ENCODE measurements at regions not wholly inside any gene's neighbourhood (a gene's known extent, or its start where the extent isn't known, plus 50 kb on each side); places are given as distances from the start of the nearest gene placed in this dataset.

GRCh38 chrX:149198980-149199732 is 305.9 kb downstream of the IDS start:
- peaks cover 3% of the 10 kb centered on the region; the same call in 1 of the 2 replicates for H3K79me2 ChIP-seq (ENCODE audit: control insufficient read depth, insufficient read depth, low read length)
- RAD21 ChIA-PET (ENCODE audit: unreplicated experiment) = interaction anchor here (0.6 to 3.3 kb wide), 15 partner anchors 8 to 315 kb away, joined by 3 to 55 read pairs (median 7); no protein-coding TSS in a partner anchor
- H3K9me3 ChIP-seq (replicated peaks; ENCODE audit: control insufficient read depth, insufficient read depth, low read length) = no peaks in the 10 kb centered on the region; the same call in 2 of the 3 replicates
- H3K27me3 ChIP-seq (replicated peaks in 1 of 2; ENCODE audit: control insufficient read depth in 2 of 2, insufficient read depth in 2 of 2, low read length in 1 of 2) = no peaks in the 10 kb centered on the region
- peak; percentile 82 for DNase-seq (ENCODE audit: low read depth, low spot score)
- no peak overlapping the region; the same call in 1 of the 2 replicates for H3K9ac ChIP-seq (ENCODE audit: control insufficient read depth, insufficient read depth, low read length)
- peak; percentile 85 for ATAC-seq
- no peaks in the 10 kb centered on the region for H3K36me3 ChIP-seq (ENCODE audit: control insufficient read depth in 2 of 2, insufficient read depth in 2 of 2, low read length in 1 of 2)
- POLR2A ChIA-PET = interaction anchor here (1.0 to 2.3 kb wide), 4 partner anchors 45 to 86 kb away, joined by 3 to 9 read pairs (median 6); no protein-coding TSS in a partner anchor
- H3K4me1 ChIP-seq (ENCODE audit: control insufficient read depth, insufficient read depth, low read length) = peaks cover 5% of the 10 kb centered on the region; the same call in 1 of the 2 replicates
- no peak overlapping the region for H3K4me3 ChIP-seq
- WGBS (ENCODE audit: insufficient coverage, insufficient replicate concordance, low lambda C conversion rate, missing lambda C conversion rate) = 39% methylated on average over 11 of the region's 11 CpGs
- peak overlapping the region; percentile 65 for H3K27ac ChIP-seq (ENCODE audit: control insufficient read depth, insufficient read depth)
- BruUV-seq (replicated peaks) = no TSS peak
- H4K20me1 ChIP-seq (ENCODE audit: control insufficient read depth, insufficient read depth) = no peaks in the 10 kb centered on the region
- no peak for FAIRE-seq
- in situ Hi-C loops (cut with MboI) (no loop called here), intact Hi-C loops (cut with micrococcal nuclease; ENCODE audit: unreplicated experiment) (loop anchor here (1.0 to 5.0 kb wide), 4 partner anchors 47 to 284 kb away; no protein-coding TSS in a partner anchor)
- SMC1A ChIA-PET (ENCODE audit: uncharacterized antibody, unreplicated experiment) = interaction anchor here (0.8 to 3.3 kb wide), 20 partner anchors 9 to 314 kb away, joined by 3 to 47 read pairs (median 4); no protein-coding TSS in a partner anchor
- CTCF ChIA-PET = interaction anchor here (0.5 to 1.7 kb wide), 8 partner anchors 8 to 659 kb away, joined by 3 to 7 read pairs (median 4); no protein-coding TSS in a partner anchor
- peak overlapping the region; percentile 26 for H3K4me2 ChIP-seq (ENCODE audit: control insufficient read depth, insufficient read depth)
- no peak overlapping the region for H2AFZ ChIP-seq (ENCODE audit: control insufficient read depth, low read depth, low read length)
- TF ChIP-seq PML (IDR thresholded peaks at IDR 0.05; ENCODE audit: low read length) = no peak
- TF ChIP-seq RB1 (IDR thresholded peaks at IDR 0.05; ENCODE audit: borderline replicate concordance) = peak; percentile 59; the same call in 1 of the 2 replicates
- peak in 1 of 2 experiments; percentile 35; a peak in 1 of 4 replicates for TF ChIP-seq EP300 (IDR thresholded peaks at IDR 0.05; ENCODE audit: borderline replicate concordance in 1 of 2, control insufficient read depth in 1 of 2, low read depth in 2 of 2, low read length in 2 of 2)
- peak; percentile 28; the same call in 1 of the 2 replicates for TF ChIP-seq FOXM1 (IDR thresholded peaks at IDR 0.05; ENCODE audit: low read depth, low read length)
- no peak for TF ChIP-seq ZBTB40 (IDR thresholded peaks at IDR 0.05; ENCODE audit: borderline replicate concordance)
- TF ChIP-seq CREM (IDR thresholded peaks at IDR 0.05; ENCODE audit: low read depth) = no peak
- no peak for TF ChIP-seq SPI1 (IDR thresholded peaks at IDR 0.05; ENCODE audit: borderline replicate concordance, insufficient read depth, low read depth, low read length)
- TF ChIP-seq NRF1 (conservative IDR thresholded peaks at IDR 0.05; ENCODE audit: low read depth, low read length) = no peak
- no peak for TF ChIP-seq CEBPZ (IDR thresholded peaks at IDR 0.05; ENCODE audit: low read depth, low read length)
- TF ChIP-seq TCF12 (IDR thresholded peaks at IDR 0.05; ENCODE audit: low read depth, low read length) = peak; percentile 93
- peak; percentile 56; the same call in 1 of the 2 replicates for TF ChIP-seq BCL11A (IDR thresholded peaks at IDR 0.05; ENCODE audit: low read depth, low read length)
- TF ChIP-seq YBX1 (IDR thresholded peaks at IDR 0.05) = no peak
- no peak for TF ChIP-seq RAD51 (IDR thresholded peaks at IDR 0.05)
- no peak for TF ChIP-seq CREB1 (IDR thresholded peaks at IDR 0.05; ENCODE audit: low read depth)

Data from GM12878 (cell line).